HG02759 (cell line): ENCODE measurements at regions not wholly inside any gene's neighbourhood (a gene's known extent, or its start where the extent isn't known, plus 50 kb on each side); places are given as distances from the start of the nearest gene placed in this dataset.
A peak's percentile ranks its signal among the peaks of the same experiment; 100 is the strongest.
"Not testable (repeated sequence)": the region's sequence is repeated elsewhere in the genome, so short reads cannot be mapped to it uniquely, and the experiment has no call there.

Source experiments
- ATAC-seq: cut with Tn5 transposase; IDR thresholded peaks from one replicate; pipeline ENCODE4 v1.9.1; 2021; ENCODE audit warnings: mild to moderate bottlenecking, moderate library complexity; ENCODE audit not compliant: unreplicated experiment

GRCh38 chr3:86563400-86563970 lies 427.5 kb downstream of the VGLL3 start:
- ATAC-seq: peak; percentile 50

GRCh38 chr3:86562090-86562489 lies 428.9 kb downstream of the VGLL3 start:
- no peak for ATAC-seq

GRCh38 chr3:86561215-86561614 lies 429.7 kb downstream of the VGLL3 start:
- ATAC-seq: no peak

GRCh38 chr3:86554383-86554782 lies 436.6 kb downstream of the VGLL3 start:
- ATAC-seq: no peak

GRCh38 chr3:86547692-86548091 lies 443.3 kb downstream of the VGLL3 start:
- no peak for ATAC-seq

GRCh38 chr3:86537171-86537570 lies 453.8 kb downstream of the VGLL3 start:
- ATAC-seq: no peak

GRCh38 chr3:86519819-86520218 lies 471.1 kb downstream of the VGLL3 start:
- ATAC-seq: no peak

GRCh38 chr3:86481636-86482035 lies 509.3 kb downstream of the VGLL3 start:
- no peak for ATAC-seq

- ATAC-seq: no peak
Measured at GRCh38 chr3:86481031-86481430, 509.9 kb downstream of the VGLL3 start.

- no peak for ATAC-seq
Measured at GRCh38 chr3:86464180-86464579, 526.8 kb downstream of the VGLL3 start.

GRCh38 chr3:86451749-86452148 lies 539.2 kb downstream of the VGLL3 start:
- ATAC-seq: no peak

GRCh38 chr3:86438544-86438943 lies 552.4 kb downstream of the VGLL3 start:
- ATAC-seq: no peak

- no peak for ATAC-seq
Measured at GRCh38 chr3:86427343-86427742, 563.6 kb downstream of the VGLL3 start.

GRCh38 chr3:86420990-86421739 lies 569.8 kb downstream of the VGLL3 start:
- no peak for ATAC-seq

- ATAC-seq: no peak
Measured at GRCh38 chr3:86418861-86419260, 572.1 kb downstream of the VGLL3 start.

GRCh38 chr3:86416334-86416733 lies 574.6 kb downstream of the VGLL3 start:
- no peak for ATAC-seq

- no peak for ATAC-seq
Measured at GRCh38 chr3:86413645-86414044, 577.3 kb downstream of the VGLL3 start.

- ATAC-seq: no peak
Measured at GRCh38 chr3:86410587-86410986, 580.4 kb downstream of the VGLL3 start.

GRCh38 chr3:86389759-86390158 lies 601.2 kb downstream of the VGLL3 start:
- not testable (repeated sequence) for ATAC-seq

GRCh38 chr3:86388820-86389219 lies 602.1 kb downstream of the VGLL3 start:
- no peak for ATAC-seq

- ATAC-seq: no peak
Measured at GRCh38 chr3:86382556-86382955, 608.4 kb downstream of the VGLL3 start.

GRCh38 chr3:86381247-86381646 lies 609.7 kb downstream of the VGLL3 start:
- no peak for ATAC-seq

GRCh38 chr3:86379280-86379679 lies 611.7 kb downstream of the VGLL3 start:
- ATAC-seq: no peak
